ENCODE measurements at regions not wholly inside any gene's neighbourhood (a gene's known extent, or its start where the extent isn't known, plus 50 kb on each side); places are given as distances from the start of the nearest gene placed in this dataset.

GRCh38 chr5:124620743-124621142, 125.7 kb downstream of the ZNF608 start:
- Histone ChIP-seq H3K27ac (no peak overlapping the region), H3K9me3 (no peaks in the 10 kb centered on the region), H3K4me3 (no peak overlapping the region), H3K4me1 (no peaks in the 10 kb centered on the region), H3K27me3 (replicated peaks in 1 of 7) (no peaks in the 10 kb centered on the region), H3K36me3 (no peaks in the 10 kb centered on the region)
- 86 to 97% (median 92%) methylated on average over 2 of the region's 2 CpGs for WGBS, 5 donors
- DNase-seq: no peak
- intact Hi-C loops (cut with DNase I; ENCODE audit: low total_unique reads): no loop called here
- no peak for TF ChIP-seq CTCF (IDR thresholded peaks at IDR 0.05 in 8 of 11, conservative IDR thresholded peaks at IDR 0.05 in 3 of 11)
- TF ChIP-seq POLR2A (IDR thresholded peaks at IDR 0.05): no peak
- no peak for TF ChIP-seq POLR2AphosphoS5 (IDR thresholded peaks at IDR 0.05)

GRCh38 chr5:124619121-124619520, 127.3 kb downstream of the ZNF608 start:
- intact Hi-C loops (cut with DNase I; ENCODE audit: low total_unique reads): no loop called here
- no peaks in the 10 kb centered on the region for H3K27me3 ChIP-seq (replicated peaks in 1 of 7)
- 70 to 84% (median 78%) methylated on average over 4 of the region's 4 CpGs for WGBS, 5 donors
- no peaks in the 10 kb centered on the region for H3K9me3 ChIP-seq
- H3K27ac ChIP-seq: no peak overlapping the region
- no peak overlapping the region for H3K4me3 ChIP-seq
- TF ChIP-seq CTCF (IDR thresholded peaks at IDR 0.05 in 8 of 11, conservative IDR thresholded peaks at IDR 0.05 in 3 of 11) (no peak), POLR2AphosphoS5 (IDR thresholded peaks at IDR 0.05) (no peak), POLR2A (IDR thresholded peaks at IDR 0.05) (no peak)
- H3K36me3 ChIP-seq: no peaks in the 10 kb centered on the region
- H3K4me1 ChIP-seq: no peaks in the 10 kb centered on the region
- no peak for DNase-seq

GRCh38 chr5:124617787-124618186, 128.7 kb downstream of the ZNF608 start:
- Histone ChIP-seq H3K4me1 (no peaks in the 10 kb centered on the region), H3K36me3 (no peaks in the 10 kb centered on the region), H3K27me3 (replicated peaks in 1 of 7) (no peaks in the 10 kb centered on the region), H3K4me3 (no peak overlapping the region), H3K9me3 (no peaks in the 10 kb centered on the region), H3K27ac (no peak overlapping the region)
- TF ChIP-seq POLR2AphosphoS5 (IDR thresholded peaks at IDR 0.05): no peak
- no peak for TF ChIP-seq POLR2A (IDR thresholded peaks at IDR 0.05)
- TF ChIP-seq CTCF (IDR thresholded peaks at IDR 0.05 in 8 of 11, conservative IDR thresholded peaks at IDR 0.05 in 3 of 11): no peak
- WGBS, 5 donors: 79 to 100% (median 88%) methylated on average over 1 of the region's 1 CpG
- DNase-seq: no peak
- intact Hi-C loops (cut with DNase I; ENCODE audit: low total_unique reads): no loop called here

- WGBS, 5 donors: 78 to 90% (median 80%) methylated on average over 2 of the region's 2 CpGs
Observed at GRCh38 chr5:124614836-124615385, 131.5 kb downstream of the ZNF608 start.

More at GRCh38 chr5:124614836-124615385, 131.5 kb downstream of the ZNF608 start:
- peaks cover 0 to 3% (median 0%) of the 10 kb centered on the region in 8 donors for H3K9me3 ChIP-seq
- DNase-seq: no peak
- intact Hi-C loops (cut with DNase I; ENCODE audit: low total_unique reads): no loop called here
- no peaks in the 10 kb centered on the region for H3K36me3 ChIP-seq
- H3K4me1 ChIP-seq: no peaks in the 10 kb centered on the region
- H3K4me3 ChIP-seq: no peak overlapping the region
- TF ChIP-seq CTCF (IDR thresholded peaks at IDR 0.05 in 8 of 11, conservative IDR thresholded peaks at IDR 0.05 in 3 of 11) (no peak), POLR2A (IDR thresholded peaks at IDR 0.05) (no peak), POLR2AphosphoS5 (IDR thresholded peaks at IDR 0.05) (no peak)
- no peak overlapping the region for H3K27ac ChIP-seq
- H3K27me3 ChIP-seq (replicated peaks in 1 of 7): no peaks in the 10 kb centered on the region

Data from spleen (tissue), 11 donors.